ENCODE measurements at regions not wholly inside any gene's neighbourhood (a gene's known extent, or its start where the extent isn't known, plus 50 kb on each side); places are given as distances from the start of the nearest gene placed in this dataset.

GRCh38 chr2:194557993-194558392 lies 1099.0 kb upstream of the SLC39A10 start:
- Histone ChIP-seq H3K27ac (ENCODE audit: low read length) (no peak overlapping the region), H3K27me3 (replicated peaks; ENCODE audit: insufficient read depth, low read length) (no peaks in the 10 kb centered on the region), H3K4me3 (ENCODE audit: low read length) (no peak overlapping the region), H3K79me2 (ENCODE audit: low read length) (no peaks in the 10 kb centered on the region), H3K4me1 (ENCODE audit: low read length) (no peaks in the 10 kb centered on the region), H3K9ac (ENCODE audit: low read length) (no peak overlapping the region), H2AFZ (ENCODE audit: low read length) (no peak overlapping the region), H3K36me3 (replicated peaks; ENCODE audit: insufficient read depth, low read length) (no peaks in the 10 kb centered on the region), H3F3A (ENCODE audit: insufficient read depth, low read length) (no peaks in the 10 kb centered on the region), H3K9me3 (replicated peaks; ENCODE audit: insufficient read depth, low read length) (no peaks in the 10 kb centered on the region), H4K20me1 (ENCODE audit: insufficient read depth, low read length) (no peaks in the 10 kb centered on the region), H3K9me2 (replicated peaks; ENCODE audit: insufficient read depth, low read length) (no peaks in the 10 kb centered on the region), H3K4me2 (ENCODE audit: low read depth, low read length) (no peak overlapping the region)
- TF ChIP-seq CTCF (IDR thresholded peaks at IDR 0.05; ENCODE audit: low read length) (no peak), EZH2 (optimal IDR thresholded peaks at IDR 0.05; ENCODE audit: low read depth, low read length) (no peak), EZH2phosphoT487 (IDR thresholded peaks at IDR 0.05; ENCODE audit: low read length) (no peak)
- no peak for DNase-seq

GRCh38 chr2:194556629-194557028 lies 1100.4 kb upstream of the SLC39A10 start:
- no peaks in the 10 kb centered on the region for H3K27me3 ChIP-seq (replicated peaks; ENCODE audit: insufficient read depth, low read length)
- no peak for TF ChIP-seq EZH2 (optimal IDR thresholded peaks at IDR 0.05; ENCODE audit: low read depth, low read length)
- no peak for TF ChIP-seq CTCF (IDR thresholded peaks at IDR 0.05; ENCODE audit: low read length)
- TF ChIP-seq EZH2phosphoT487 (IDR thresholded peaks at IDR 0.05; ENCODE audit: low read length), result no peak

GRCh38 chr2:194553980-194554379 lies 1103.0 kb upstream of the SLC39A10 start:
- no peaks in the 10 kb centered on the region for H4K20me1 ChIP-seq (ENCODE audit: insufficient read depth, low read length)
- H3K36me3 ChIP-seq (replicated peaks; ENCODE audit: insufficient read depth, low read length), result no peaks in the 10 kb centered on the region
- H3K4me1 ChIP-seq (ENCODE audit: low read length), result no peaks in the 10 kb centered on the region
- DNase-seq, result no peak
- H3K9me3 ChIP-seq (replicated peaks; ENCODE audit: insufficient read depth, low read length), result no peaks in the 10 kb centered on the region
- H3K79me2 ChIP-seq (ENCODE audit: low read length), result no peaks in the 10 kb centered on the region
- H3K4me3 ChIP-seq (ENCODE audit: low read length), result no peak overlapping the region
- H3K9ac ChIP-seq (ENCODE audit: low read length), result no peak overlapping the region
- no peaks in the 10 kb centered on the region for H3F3A ChIP-seq (ENCODE audit: insufficient read depth, low read length)
- TF ChIP-seq CTCF (IDR thresholded peaks at IDR 0.05; ENCODE audit: low read length), result no peak
- TF ChIP-seq EZH2phosphoT487 (IDR thresholded peaks at IDR 0.05; ENCODE audit: low read length), result no peak
- no peak for TF ChIP-seq EZH2 (optimal IDR thresholded peaks at IDR 0.05; ENCODE audit: low read depth, low read length)
- H3K27me3 ChIP-seq (replicated peaks; ENCODE audit: insufficient read depth, low read length), result no peaks in the 10 kb centered on the region
- no peak overlapping the region for H3K4me2 ChIP-seq (ENCODE audit: low read depth, low read length)
- no peak overlapping the region for H2AFZ ChIP-seq (ENCODE audit: low read length)
- H3K27ac ChIP-seq (ENCODE audit: low read length), result no peak overlapping the region
- H3K9me2 ChIP-seq (replicated peaks; ENCODE audit: insufficient read depth, low read length), result no peaks in the 10 kb centered on the region

More at GRCh38 chr2:194556629-194557028, 1100.4 kb upstream of the SLC39A10 start:
- H3K4me3 ChIP-seq (ENCODE audit: low read length), result no peak overlapping the region
- H3K4me1 ChIP-seq (ENCODE audit: low read length), result no peaks in the 10 kb centered on the region
- H4K20me1 ChIP-seq (ENCODE audit: insufficient read depth, low read length), result no peaks in the 10 kb centered on the region
- H3K36me3 ChIP-seq (replicated peaks; ENCODE audit: insufficient read depth, low read length), result no peaks in the 10 kb centered on the region
- no peaks in the 10 kb centered on the region for H3K79me2 ChIP-seq (ENCODE audit: low read length)
- no peaks in the 10 kb centered on the region for H3F3A ChIP-seq (ENCODE audit: insufficient read depth, low read length)
- H3K9me3 ChIP-seq (replicated peaks; ENCODE audit: insufficient read depth, low read length), result no peaks in the 10 kb centered on the region
- no peak overlapping the region for H3K27ac ChIP-seq (ENCODE audit: low read length)
- no peaks in the 10 kb centered on the region for H3K9me2 ChIP-seq (replicated peaks; ENCODE audit: insufficient read depth, low read length)
- no peak overlapping the region for H3K9ac ChIP-seq (ENCODE audit: low read length)
- no peak for DNase-seq
- no peak overlapping the region for H2AFZ ChIP-seq (ENCODE audit: low read length)
- H3K4me2 ChIP-seq (ENCODE audit: low read depth, low read length), result no peak overlapping the region
